ENCODE measurements at regions not wholly inside any gene's neighbourhood (a gene's known extent, or its start where the extent isn't known, plus 50 kb on each side); places are given as distances from the start of the nearest gene placed in this dataset.

- ChIA-PET CTCF (no interaction called here), POLR2A (no interaction called here)
- no peak overlapping the region for H3K9ac ChIP-seq
- H2AFZ ChIP-seq (ENCODE audit: low read depth) = no peak overlapping the region
- TF ChIP-seq IRF3 (IDR thresholded peaks at IDR 0.05; ENCODE audit: low read depth, low read length) = no peak
- TF ChIP-seq TEAD4 (IDR thresholded peaks at IDR 0.05; ENCODE audit: borderline replicate concordance, insufficient read depth) = no peak
- no peak for TF ChIP-seq RCOR1 (IDR thresholded peaks at IDR 0.05; ENCODE audit: low read length)
- no peak for TF ChIP-seq ELF1 (IDR thresholded peaks at IDR 0.05)
- TF ChIP-seq EP300 (IDR thresholded peaks at IDR 0.05; ENCODE audit: borderline replicate concordance in 1 of 2, low read depth in 1 of 2, low read length in 1 of 2) = no peak
- no peak for TF ChIP-seq MAX (IDR thresholded peaks at IDR 0.05; ENCODE audit: low read depth)
- TF ChIP-seq EZH2phosphoT487 (IDR thresholded peaks at IDR 0.05; ENCODE audit: borderline replicate concordance, low read depth) = no peak
- no peak for TF ChIP-seq FOXM1 (IDR thresholded peaks at IDR 0.05; ENCODE audit: low read depth)
- no peak for TF ChIP-seq RFX5 (IDR thresholded peaks at IDR 0.05; ENCODE audit: low read length)
- no peak for TF ChIP-seq REST (IDR thresholded peaks at IDR 0.05; ENCODE audit: low read depth, low read length)
- TF ChIP-seq GABPA (IDR thresholded peaks at IDR 0.05; ENCODE audit: low read depth) = no peak
- TF ChIP-seq RXRA (IDR thresholded peaks at IDR 0.05; ENCODE audit: borderline replicate concordance, low read depth) = no peak
- TF ChIP-seq FOXJ3 (CRISPR knock-in tag; IDR thresholded peaks at IDR 0.05) = no peak
- TF ChIP-seq TCF12 (IDR thresholded peaks at IDR 0.05) = no peak
- TF ChIP-seq USF1 (IDR thresholded peaks at IDR 0.05; ENCODE audit: borderline replicate concordance, low read depth) = no peak
- TF ChIP-seq SIN3A (IDR thresholded peaks at IDR 0.05; ENCODE audit: borderline replicate concordance, low read depth, low read length) = no peak
- no peak for TF ChIP-seq MXI1 (IDR thresholded peaks at IDR 0.05; ENCODE audit: low read depth, low read length)
- no peak for TF ChIP-seq PBX3 (IDR thresholded peaks at IDR 0.05)
- H3K27me3 ChIP-seq (ENCODE audit: insufficient read depth) = no peaks in the 10 kb centered on the region; the same call in 1 of the 2 replicates
- DNase-seq = no peak
- no peaks in the 10 kb centered on the region for H3F3A ChIP-seq (replicated peaks; ENCODE audit: insufficient read depth)
- no peaks in the 10 kb centered on the region for H3K4me1 ChIP-seq (ENCODE audit: control insufficient read depth in 1 of 2, insufficient read depth in 2 of 2, low read depth in 1 of 2, low read length in 1 of 2)
- H3K36me3 ChIP-seq (replicated peaks in 1 of 2; ENCODE audit: control insufficient read depth in 1 of 2, insufficient read depth in 2 of 2, low read length in 1 of 2) = no peaks in the 10 kb centered on the region
- no peak overlapping the region for H3K4me2 ChIP-seq
- H3K27ac ChIP-seq (ENCODE audit: low read depth in 2 of 2, low read length in 1 of 2) = no peak overlapping the region
- H3K4me3 ChIP-seq (ENCODE audit: low read depth in 2 of 2, low read length in 1 of 2) = no peak overlapping the region
- no peaks in the 10 kb centered on the region for H3K9me2 ChIP-seq
- H3K79me2 ChIP-seq (ENCODE audit: insufficient read depth) = no peaks in the 10 kb centered on the region
- no peaks in the 10 kb centered on the region for H4K20me1 ChIP-seq (ENCODE audit: insufficient read depth)
- H3K9me3 ChIP-seq = no peaks in the 10 kb centered on the region
These were observed 167.1 kb downstream of the PIK3R1 start for GRCh38 chr5:68382640-68383039.
